NCI-H2081 (cell line): ENCODE measurements at regions not wholly inside any gene's neighbourhood (a gene's known extent, or its start where the extent isn't known, plus 50 kb on each side); places are given as distances from the start of the nearest gene placed in this dataset.

Source experiments
- DNase-seq, 2 experiments: peaks; one replicate each; lab custom pipeline; 2025; lab: John Stamatoyannopoulos, UW

DNA sequence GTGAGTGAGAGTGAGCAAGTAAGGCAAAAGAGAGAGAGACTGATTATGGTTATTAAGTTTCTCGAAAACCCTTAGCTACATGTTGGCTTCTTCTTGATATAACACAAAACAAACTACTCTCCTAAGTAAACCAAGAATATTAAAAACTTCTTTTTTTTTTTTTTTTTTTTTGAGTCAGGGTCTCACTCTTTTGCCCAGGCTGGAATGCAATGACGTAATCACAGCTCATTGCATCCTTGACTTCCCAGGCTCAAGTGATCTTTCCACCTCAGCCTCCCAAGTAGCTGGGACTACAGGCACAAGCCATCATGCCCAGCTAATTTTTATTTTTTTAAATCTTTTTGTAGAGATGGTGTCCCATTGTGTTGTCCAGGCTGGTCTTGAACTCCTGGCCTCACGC lies 102.2 kb upstream of the IL6 start:
- DNase-seq = no peak

DNA sequence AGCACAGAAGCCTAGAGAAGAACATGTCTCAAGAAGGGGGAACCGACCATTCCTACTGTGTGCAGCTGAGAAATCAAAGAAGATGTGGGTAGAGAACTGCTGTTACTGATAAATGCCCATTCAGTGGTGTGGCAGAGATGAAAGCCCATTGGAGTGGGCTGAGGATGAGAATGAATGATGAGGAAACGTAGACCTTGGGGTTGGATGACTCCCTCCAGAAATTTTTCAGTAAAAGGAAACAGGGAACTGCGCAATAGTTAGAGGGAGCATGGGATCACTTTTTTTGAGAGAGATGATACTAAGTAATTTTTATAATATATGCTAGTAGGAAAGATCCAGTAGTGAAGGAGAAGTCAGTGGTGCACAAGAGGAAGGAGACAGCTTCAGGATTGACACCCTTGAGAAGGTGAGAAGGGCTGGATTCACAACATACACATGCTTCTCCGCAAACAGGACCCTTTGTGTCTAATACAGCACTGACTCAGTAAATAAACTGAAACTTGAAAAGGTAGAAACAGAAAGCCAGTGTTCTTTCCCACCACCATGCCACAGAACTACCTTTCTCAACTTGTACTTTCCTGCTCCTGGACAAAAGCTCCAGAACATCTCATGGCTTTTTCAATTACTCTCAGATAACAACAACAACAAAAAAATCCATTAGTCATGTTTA lies 104.7 kb upstream of the IL6 start:
- no peak for DNase-seq

DNA sequence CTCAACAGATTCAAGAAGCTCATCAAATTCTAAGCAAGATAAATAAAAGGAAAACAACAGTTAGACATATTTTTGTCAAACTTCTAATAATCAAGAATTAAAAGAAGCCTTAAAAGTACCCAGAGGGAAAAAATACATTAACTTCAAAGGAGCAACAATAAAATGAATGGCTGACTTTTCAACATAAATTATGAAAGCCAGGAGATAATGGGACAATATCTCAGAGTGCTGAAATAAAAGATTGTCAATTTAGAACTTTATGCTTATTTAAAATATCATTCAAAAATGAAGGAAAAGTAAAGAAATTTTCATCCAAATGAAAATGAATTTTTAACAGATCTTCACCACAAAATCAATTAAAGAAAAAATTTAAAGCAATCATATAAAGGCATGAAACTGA lies 108.5 kb upstream of the IL6 start:
- no peak for DNase-seq

- DNase-seq = no peak
Measured at GRCh38 chr7:22617166-22617565, 109.8 kb upstream of the IL6 start.

DNA sequence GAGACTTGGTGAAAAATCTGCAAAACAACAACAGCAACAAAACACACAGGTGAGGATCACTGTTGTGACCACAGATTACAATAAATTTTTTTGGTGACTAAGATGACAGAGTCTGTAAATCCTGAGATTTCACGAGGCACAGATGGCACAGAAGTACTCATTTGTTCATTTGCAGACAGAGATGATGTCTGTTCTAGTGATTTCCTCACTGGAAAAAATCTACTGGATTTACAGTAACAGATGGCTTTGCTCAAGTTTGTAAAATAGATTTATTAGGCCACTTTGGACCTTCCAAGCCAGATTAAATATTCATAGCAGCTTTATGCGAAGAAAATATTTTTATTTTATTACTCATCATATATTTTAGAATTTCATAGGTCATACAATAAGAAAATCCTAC lies 113.5 kb upstream of the IL6 start:
- no peak for DNase-seq

GRCh38 chr7:22612776-22613175 lies 112.8 kb upstream of the STEAP1B start:
- no peak for DNase-seq

DNA sequence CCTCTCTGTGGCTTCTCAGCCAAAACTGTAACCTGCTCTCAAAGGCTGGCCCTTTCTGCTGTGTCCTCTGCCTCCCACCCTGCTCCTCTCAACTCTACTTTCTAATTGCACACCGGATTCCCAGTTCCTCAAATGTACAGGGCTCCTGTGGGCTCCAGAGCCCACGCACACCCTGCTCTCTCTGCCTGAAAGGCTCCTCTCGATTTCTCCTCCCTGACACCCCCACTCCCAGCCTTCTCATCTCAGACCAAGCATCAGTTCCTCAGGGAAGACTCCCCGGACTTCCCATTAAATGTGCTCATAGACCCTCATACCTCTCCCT lies 111.7 kb upstream of the STEAP1B start:
- no peak for DNase-seq

DNA sequence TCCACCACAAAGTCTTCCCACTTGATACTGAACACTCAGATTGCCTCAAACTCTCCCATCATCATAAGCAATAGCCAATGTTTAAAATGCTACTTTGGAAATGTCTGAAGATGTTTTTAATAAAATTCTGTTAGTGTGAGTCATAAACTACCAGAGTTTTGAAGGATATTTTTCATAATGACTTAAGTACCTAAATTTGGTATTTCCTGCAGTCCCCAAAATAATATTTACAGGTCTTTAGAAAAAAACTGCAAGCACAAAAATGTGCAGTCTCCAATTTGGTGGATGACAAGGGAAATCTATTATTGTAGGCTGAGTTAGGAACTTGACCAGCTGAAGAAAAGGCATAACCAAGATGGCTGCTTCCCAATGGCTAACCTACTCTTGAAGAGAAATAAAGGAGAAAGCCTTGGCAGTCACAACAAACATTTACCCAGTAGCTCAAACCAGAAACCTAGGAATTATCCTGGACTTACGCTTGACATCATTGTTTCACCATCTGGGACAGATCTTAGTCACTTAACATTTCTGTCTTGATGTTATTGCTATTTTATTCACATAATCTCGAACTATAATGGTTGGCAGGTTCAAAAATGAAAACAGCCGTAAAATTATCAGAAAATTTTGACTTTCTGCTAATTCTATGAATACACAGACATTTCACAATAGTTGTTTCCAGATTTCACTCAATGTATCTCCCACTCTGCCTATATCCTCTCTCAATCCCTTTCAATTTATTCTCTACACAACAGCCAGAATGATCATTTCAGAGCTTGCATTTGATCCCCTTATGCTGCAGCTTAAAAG lies 111.2 kb upstream of the STEAP1B start:
- DNase-seq = no peak

DNA sequence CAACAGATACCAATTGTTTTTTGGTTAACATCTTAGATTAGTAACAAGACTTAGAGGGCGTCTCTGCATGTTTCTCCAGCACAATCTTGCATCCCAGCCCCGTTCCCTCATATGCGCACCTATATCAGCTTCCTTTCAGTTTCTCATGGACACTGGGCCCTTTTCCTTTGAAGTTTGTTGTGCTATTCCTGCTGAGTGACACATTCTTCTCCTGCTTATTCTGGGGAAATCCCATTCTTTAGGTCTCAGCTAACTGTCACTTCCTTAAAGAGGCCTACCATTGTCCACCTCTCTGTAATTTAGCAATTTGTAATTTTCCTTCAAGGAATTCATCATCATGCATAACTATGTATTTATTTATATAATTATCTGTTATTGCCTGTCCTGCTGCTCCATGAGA lies 110.3 kb upstream of the STEAP1B start:
- DNase-seq = no peak

DNA sequence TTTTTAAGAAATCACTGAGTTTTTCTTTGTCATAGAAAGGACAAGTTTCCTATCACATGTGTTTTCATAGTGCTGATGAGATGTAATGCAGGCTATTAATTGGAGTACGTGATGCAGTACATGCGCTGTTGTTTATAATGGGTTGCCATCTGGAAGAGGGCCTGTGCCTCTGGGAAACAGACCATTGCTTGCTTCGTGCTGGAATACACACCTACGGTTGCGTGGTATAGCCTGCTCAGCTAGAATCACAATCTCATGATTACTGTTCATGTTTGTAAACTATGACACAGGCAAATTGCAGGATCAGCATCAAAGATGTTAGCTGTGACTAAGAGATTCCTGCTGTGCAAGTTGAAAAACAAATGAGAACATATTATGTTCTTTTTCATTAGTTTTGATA lies 107.2 kb upstream of the STEAP1B start:
- DNase-seq = no peak

DNA sequence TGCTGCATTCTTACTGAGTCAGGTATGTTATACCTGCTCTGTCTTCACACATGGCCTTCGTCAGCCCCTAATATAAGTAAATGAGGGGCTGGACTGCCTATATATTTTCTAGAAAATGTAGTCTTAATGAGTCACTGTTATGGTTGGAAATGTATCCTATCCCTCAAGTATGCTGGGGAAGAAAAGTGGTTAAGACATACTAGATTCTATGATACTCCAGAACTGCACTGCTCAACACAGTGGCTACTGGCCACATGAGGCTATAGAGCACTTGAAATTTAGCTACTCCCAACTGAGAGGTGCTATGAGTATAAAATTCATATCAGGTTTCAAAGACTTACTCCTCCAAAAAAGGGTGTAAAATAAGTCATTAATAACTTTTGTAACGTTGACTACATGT lies 104.3 kb upstream of the STEAP1B start:
- DNase-seq = no peak

DNA sequence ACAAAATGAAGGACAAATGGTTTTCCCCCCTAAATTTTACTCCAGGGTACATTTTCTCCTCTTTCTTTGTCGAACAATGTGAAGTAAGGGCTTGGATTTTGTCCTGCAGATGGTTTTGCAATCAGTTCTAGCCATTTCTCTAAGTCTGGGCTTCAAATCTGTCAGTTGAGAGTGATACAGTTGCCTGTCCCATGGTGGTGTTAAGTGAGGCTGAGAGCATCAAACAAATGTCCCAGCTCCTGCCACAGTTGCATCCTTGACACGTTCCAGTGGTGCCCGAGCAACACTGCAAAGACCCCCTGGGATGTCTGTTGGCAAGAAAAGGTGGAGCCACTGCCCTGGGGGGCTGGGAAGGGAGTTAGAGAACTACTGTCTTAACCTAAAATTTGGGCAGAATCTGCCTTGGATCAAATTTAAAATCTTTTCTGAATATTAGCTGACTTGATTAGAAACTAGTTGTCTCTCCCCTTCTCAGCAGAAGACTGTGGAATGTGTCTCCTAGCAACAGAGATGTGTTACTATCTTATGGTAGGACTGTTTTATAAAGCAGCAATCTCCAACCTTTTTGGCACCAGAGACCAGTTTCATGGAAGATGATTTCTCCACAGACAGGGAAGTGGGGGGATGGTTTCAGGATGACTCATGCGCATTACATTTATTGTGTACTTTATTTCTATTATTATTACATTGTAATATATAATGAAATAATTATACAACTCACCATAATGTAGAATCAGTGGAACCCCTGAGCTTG lies 102.0 kb upstream of the STEAP1B start:
- DNase-seq = no peak

DNA sequence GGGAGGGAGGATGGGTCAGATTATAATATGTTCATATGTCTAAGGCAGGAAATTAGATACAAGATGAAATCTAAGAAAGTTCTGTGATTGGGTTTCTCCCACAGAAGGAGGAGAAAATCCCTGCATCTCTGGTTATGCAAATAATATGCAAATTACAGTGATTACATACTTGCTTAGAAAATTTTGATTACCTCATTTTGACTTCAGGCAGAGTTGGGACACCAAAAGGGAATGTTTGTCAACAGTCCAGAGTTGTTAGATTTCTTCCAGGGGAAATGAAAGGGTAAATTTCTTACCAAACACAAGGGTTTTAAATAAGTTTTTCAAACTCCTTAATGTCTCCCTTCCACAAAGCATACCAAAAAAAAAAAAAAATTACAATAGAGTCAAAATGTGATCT lies 101.4 kb upstream of the STEAP1B start:
- DNase-seq = no peak

GRCh38 chr7:22601003-22601402 lies 101.0 kb upstream of the STEAP1B start:
- DNase-seq = no peak

DNA sequence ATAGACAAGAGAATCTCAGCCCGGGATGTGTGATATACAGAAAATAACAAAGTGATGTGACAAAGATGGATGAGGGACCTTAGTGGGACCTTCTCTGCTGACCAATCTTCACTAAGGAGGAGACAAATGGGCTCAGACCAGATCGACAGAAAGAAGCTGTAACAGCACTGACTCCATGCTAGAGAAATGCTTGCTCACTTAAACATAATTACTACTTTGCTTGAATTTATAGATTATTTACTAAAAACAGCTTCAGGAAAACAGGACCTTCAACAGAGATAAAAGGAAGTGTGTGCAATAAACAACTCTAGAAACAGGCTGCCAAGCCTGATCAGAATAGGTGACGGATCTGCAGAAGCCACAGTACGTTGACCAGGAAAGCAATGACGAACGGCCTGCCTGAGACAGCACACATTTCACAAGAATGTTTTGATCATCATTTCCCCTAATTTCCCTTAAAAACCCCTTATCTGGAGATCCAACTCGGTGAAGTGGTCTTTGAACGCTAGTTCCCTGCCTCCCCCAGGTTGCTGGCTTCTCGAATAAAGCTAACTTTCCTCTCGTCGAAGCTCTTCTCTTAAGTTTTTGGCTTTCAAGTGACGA lies 98.4 kb upstream of the STEAP1B start:
- DNase-seq = no peak

DNA sequence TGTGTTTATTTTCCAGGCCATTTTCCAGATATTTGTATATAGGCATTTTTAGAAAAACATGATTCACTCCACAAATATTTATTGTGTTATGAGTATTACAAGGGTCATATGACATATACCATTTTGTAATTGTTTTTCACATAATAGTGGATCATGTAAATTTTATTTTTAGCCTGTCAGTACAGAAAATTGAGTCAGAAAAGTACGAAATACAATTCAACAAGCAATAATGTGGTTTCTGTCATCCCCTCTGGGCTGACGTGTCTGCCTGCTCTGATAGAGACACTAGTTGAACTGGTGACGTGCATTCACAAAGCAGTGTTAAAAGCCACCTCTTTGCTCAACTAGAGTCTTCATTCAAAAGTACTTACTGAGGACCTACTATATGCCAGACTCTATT lies 97.9 kb upstream of the STEAP1B start:
- no peak for DNase-seq

DNA sequence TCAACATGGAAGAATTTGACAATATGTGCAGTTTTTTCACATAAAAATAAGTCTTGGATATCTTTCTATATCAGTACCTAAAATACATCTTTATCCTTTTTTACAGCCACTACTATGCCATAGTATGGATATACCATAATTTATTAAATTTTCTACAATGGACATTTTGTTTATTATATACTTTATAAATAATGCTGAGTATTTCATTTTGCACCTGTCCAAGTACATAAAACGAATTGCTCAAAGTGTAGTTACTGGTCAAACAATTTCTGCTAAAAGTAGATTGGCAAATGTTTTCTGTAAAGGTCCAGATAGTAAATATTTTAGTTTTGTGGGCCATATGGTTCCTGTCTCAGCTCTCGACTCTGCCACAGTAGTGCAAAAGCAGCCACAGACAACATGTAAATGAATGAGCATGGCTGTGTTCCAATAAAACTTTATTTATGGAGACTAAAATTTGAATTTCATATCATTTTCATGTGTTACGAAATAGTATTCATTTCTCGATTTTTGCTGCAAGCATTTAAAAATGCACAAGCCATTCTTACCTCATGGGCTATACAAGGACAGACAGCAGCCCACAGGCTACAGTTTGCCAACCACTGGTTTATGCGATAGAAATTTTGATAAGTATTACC lies 96.9 kb upstream of the STEAP1B start:
- no peak for DNase-seq

- peak in 1 of 2 experiments; percentile 68 for DNase-seq
Measured at GRCh38 chr7:22594020-22594419, 94.0 kb upstream of the STEAP1B start.

DNA sequence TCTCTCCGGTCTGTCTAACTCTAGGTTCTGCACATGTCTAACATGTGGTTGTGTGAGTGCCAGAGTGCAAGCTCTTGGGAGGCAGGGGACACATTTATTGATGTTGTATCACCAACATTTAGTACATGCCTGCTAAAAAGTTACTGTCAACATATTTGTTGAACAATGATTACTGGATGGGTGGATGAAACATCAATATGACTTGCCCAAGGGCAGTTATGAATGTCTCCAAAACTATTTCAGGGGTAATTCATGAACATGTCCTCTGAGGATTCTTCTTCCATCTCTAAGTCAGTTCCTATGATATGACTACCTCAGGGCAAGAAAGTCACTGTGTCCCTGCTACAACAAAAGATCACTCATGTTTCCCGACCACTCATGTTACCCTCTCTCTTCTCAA lies 91.3 kb upstream of the STEAP1B start:
- no peak for DNase-seq

DNA sequence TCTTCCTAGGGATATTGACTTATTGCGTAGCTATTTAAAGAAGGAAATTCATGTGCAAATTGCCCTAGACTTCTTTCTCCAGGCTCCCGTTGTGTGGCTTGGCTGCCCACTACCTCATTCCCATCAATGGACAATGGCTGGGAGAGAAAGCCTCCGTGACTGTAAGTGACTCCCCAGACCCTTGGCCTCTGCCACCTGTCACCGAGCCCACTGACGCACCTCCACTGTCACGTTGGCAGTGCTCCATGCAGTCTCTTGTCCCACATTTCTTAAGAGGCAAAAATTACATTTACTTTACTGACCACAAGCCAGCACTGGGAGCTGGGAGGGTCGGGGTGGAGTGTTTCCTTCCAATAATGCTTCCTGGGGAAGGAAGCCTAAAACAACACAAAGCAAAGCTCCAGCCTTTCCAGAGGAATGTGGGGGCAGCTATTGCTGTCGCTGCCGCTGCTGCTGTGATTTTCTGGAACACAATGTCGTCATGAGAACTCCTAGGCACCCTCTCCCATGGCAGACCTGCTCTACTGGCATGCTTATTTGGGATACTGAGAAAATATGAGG lies 89.7 kb upstream of the STEAP1B start:
- no peak for DNase-seq

DNA sequence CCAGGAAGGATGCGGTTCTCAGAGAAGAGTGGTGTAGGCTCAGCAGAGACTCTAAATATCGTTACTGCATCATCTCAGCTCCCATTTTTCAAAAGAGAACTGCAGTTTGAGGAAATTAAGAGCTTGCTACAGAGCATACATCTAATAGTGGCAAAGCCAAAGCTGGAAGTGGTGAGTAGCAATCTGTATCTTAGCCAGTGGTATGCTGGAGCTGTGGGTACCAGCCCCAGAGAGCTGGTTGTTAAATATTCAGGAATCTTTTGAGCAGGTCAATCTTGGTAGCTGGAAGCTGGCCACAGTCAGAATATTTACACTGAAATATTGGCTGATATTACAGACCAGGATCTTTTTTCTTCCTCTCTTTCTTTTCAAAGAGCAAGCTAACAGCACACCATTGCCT lies 88.4 kb upstream of the STEAP1B start:
- DNase-seq = no peak

- no peak for DNase-seq
Measured at GRCh38 chr7:22587322-22587721, 87.3 kb upstream of the STEAP1B start.
